ENCODE measurements at regions not wholly inside any gene's neighbourhood (a gene's known extent, or its start where the extent isn't known, plus 50 kb on each side); places are given as distances from the start of the nearest gene placed in this dataset.

- intact Hi-C loops (cut with micrococcal nuclease), result loop anchor here (2.0 to 10.0 kb wide), 4 partner anchors 237 to 727 kb away; partner anchors contain the start of gene ZEB1
- no peak overlapping the region for H3K27ac Mint-ChIP-seq
- no peak overlapping the region for H3K4me3 ChIP-seq (ENCODE audit: low read length in 2 of 2)
- POLR2A ChIA-PET (ENCODE audit: partially characterized antibody), result interaction anchor here (1.1 kb wide), 1 partner anchor 298 kb away, joined by 6 read pairs; no protein-coding TSS in a partner anchor
- H3K36me3 Mint-ChIP-seq, result no peaks in the 10 kb centered on the region
- H3K27ac ChIP-seq (ENCODE audit: low read depth, low read length), result no peak overlapping the region
- no peaks in the 10 kb centered on the region for H3K27me3 ChIP-seq (ENCODE audit: insufficient read depth, low read length)
- CTCF ChIA-PET (ENCODE audit: partially characterized antibody), result interaction anchor here (0.9 to 3.3 kb wide), 6 partner anchors 9 to 688 kb away, joined by 3 to 44 read pairs (median 6); no protein-coding TSS in a partner anchor
- H3K9me3 Mint-ChIP-seq, result no peaks in the 10 kb centered on the region
- peaks cover 0 to 1% of the 10 kb centered on the region in 2 donors for H3K27me3 Mint-ChIP-seq
- H3K4me1 Mint-ChIP-seq, result peaks cover 0 to 1% (median under 1%) of the 10 kb centered on the region in 4 donors
- no peaks in the 10 kb centered on the region for H3K4me1 ChIP-seq (ENCODE audit: insufficient read depth, low read length)
- no peaks in the 10 kb centered on the region for H3K36me3 ChIP-seq (ENCODE audit: insufficient read depth, low read length)
- no peak for DNase-seq
- no peak overlapping the region for H3K4me3 Mint-ChIP-seq
- no peaks in the 10 kb centered on the region for H3K9me3 ChIP-seq (ENCODE audit: control insufficient read depth in 1 of 2, low read length in 2 of 2)
These were observed 50.5 kb upstream of the ZNF438 start for GRCh38 chr10:31081937-31082840.

- no peak overlapping the region for H3K27ac Mint-ChIP-seq
- no peaks in the 10 kb centered on the region for H3K27me3 ChIP-seq (ENCODE audit: insufficient read depth, low read length)
- CTCF ChIA-PET (ENCODE audit: partially characterized antibody), result interaction anchor here (0.6 to 3.3 kb wide), 19 partner anchors 8 to 1018 kb away, joined by 3 to 44 read pairs (median 4); partner anchors contain the start of gene ZNF438
These were observed 52.1 kb upstream of the ZNF438 start for GRCh38 chr10:31083765-31084184.

GRCh38 chr10:31087011-31087410 lies 55.3 kb upstream of the ZNF438 start:
- POLR2A ChIA-PET (ENCODE audit: partially characterized antibody), result no interaction called here
- H3K36me3 Mint-ChIP-seq, result no peaks in the 10 kb centered on the region
- intact Hi-C loops (cut with micrococcal nuclease), result loop anchor here (10.0 kb wide), 1 partner anchor 268 kb away; no protein-coding TSS in a partner anchor
- no peak overlapping the region for H3K27ac Mint-ChIP-seq
- no peaks in the 10 kb centered on the region for H3K36me3 ChIP-seq (ENCODE audit: insufficient read depth, low read length)
- H3K27me3 Mint-ChIP-seq, result no peaks in the 10 kb centered on the region
- DNase-seq, result no peak
- H3K4me1 Mint-ChIP-seq, result peaks cover 0 to 3% (median under 1%) of the 10 kb centered on the region in 4 donors
- no peak overlapping the region for H3K4me3 Mint-ChIP-seq
- no peak overlapping the region for H3K4me3 ChIP-seq (ENCODE audit: low read length in 2 of 2)
- CTCF ChIA-PET (ENCODE audit: partially characterized antibody), result no interaction called here
- peaks cover 10% of the 10 kb centered on the region for H3K4me1 ChIP-seq (ENCODE audit: insufficient read depth, low read length)
- no peaks in the 10 kb centered on the region for H3K27me3 ChIP-seq (ENCODE audit: insufficient read depth, low read length)
- H3K9me3 Mint-ChIP-seq, result no peaks in the 10 kb centered on the region
- H3K9me3 ChIP-seq (ENCODE audit: control insufficient read depth in 1 of 2, low read length in 2 of 2), result no peaks in the 10 kb centered on the region
- H3K27ac ChIP-seq (ENCODE audit: low read depth, low read length), result no peak overlapping the region

More at GRCh38 chr10:31083765-31084184, 52.1 kb upstream of the ZNF438 start:
- no peak overlapping the region for H3K27ac ChIP-seq (ENCODE audit: low read depth, low read length)
- no peaks in the 10 kb centered on the region for H3K27me3 Mint-ChIP-seq
- H3K4me1 Mint-ChIP-seq, result peaks cover 0 to 1% (median under 1%) of the 10 kb centered on the region in 4 donors
- H3K36me3 ChIP-seq (ENCODE audit: insufficient read depth, low read length), result no peaks in the 10 kb centered on the region
- DNase-seq, result peak; percentile 40 to 59 (median 50)
- H3K9me3 Mint-ChIP-seq, result no peaks in the 10 kb centered on the region
- no peaks in the 10 kb centered on the region for H3K36me3 Mint-ChIP-seq
- intact Hi-C loops (cut with micrococcal nuclease), result loop anchor here (2.0 to 10.0 kb wide), 4 partner anchors 235 to 725 kb away; partner anchors contain the start of gene ZEB1
- H3K4me3 Mint-ChIP-seq, result no peak overlapping the region
- no peak overlapping the region for H3K4me3 ChIP-seq (ENCODE audit: low read length in 2 of 2)
- no peaks in the 10 kb centered on the region for H3K9me3 ChIP-seq (ENCODE audit: control insufficient read depth in 1 of 2, low read length in 2 of 2)
- POLR2A ChIA-PET (ENCODE audit: partially characterized antibody), result interaction anchor here (1.5 kb wide), 1 partner anchor 299 kb away, joined by 6 read pairs; no protein-coding TSS in a partner anchor
- no peaks in the 10 kb centered on the region for H3K4me1 ChIP-seq (ENCODE audit: insufficient read depth, low read length)

GRCh38 chr10:31087851-31088250 lies 56.2 kb upstream of the ZNF438 start:
- no peak overlapping the region for H3K4me3 Mint-ChIP-seq
- ChIA-PET POLR2A (ENCODE audit: partially characterized antibody) (no interaction called here), CTCF (ENCODE audit: partially characterized antibody) (no interaction called here)
- H3K27me3 ChIP-seq (ENCODE audit: insufficient read depth, low read length), result no peaks in the 10 kb centered on the region
- no peak overlapping the region for H3K4me3 ChIP-seq (ENCODE audit: low read length in 2 of 2)
- no peak for DNase-seq
- no peaks in the 10 kb centered on the region for H3K36me3 ChIP-seq (ENCODE audit: insufficient read depth, low read length)
- peaks cover 10% of the 10 kb centered on the region for H3K4me1 ChIP-seq (ENCODE audit: insufficient read depth, low read length)
- H3K9me3 Mint-ChIP-seq, result no peaks in the 10 kb centered on the region
- no peaks in the 10 kb centered on the region for H3K9me3 ChIP-seq (ENCODE audit: control insufficient read depth in 1 of 2, low read length in 2 of 2)
- H3K36me3 Mint-ChIP-seq, result no peaks in the 10 kb centered on the region
- H3K27ac ChIP-seq (ENCODE audit: low read depth, low read length), result no peak overlapping the region
- H3K27ac Mint-ChIP-seq, result peak overlapping the region in 2 of 7 donors; percentile 5 to 70
- H3K27me3 Mint-ChIP-seq, result no peaks in the 10 kb centered on the region
- peaks cover 0 to 3% (median 0%) of the 10 kb centered on the region in 4 donors for H3K4me1 Mint-ChIP-seq
- intact Hi-C loops (cut with micrococcal nuclease), result loop anchor here (10.0 kb wide), 1 partner anchor 267 kb away; no protein-coding TSS in a partner anchor

GRCh38 chr10:31090894-31091607 lies 59.4 kb upstream of the ZNF438 start:
- Mint-ChIP-seq H3K9me3 (no peaks in the 10 kb centered on the region), H3K36me3 (no peaks in the 10 kb centered on the region), H3K4me3 (no peak overlapping the region), H3K27ac (peak overlapping the region in 2 of 7 donors; percentile 14 to 38), H3K27me3 (no peaks in the 10 kb centered on the region), H3K4me1 (peaks cover 0 to 2% (median 0%) of the 10 kb centered on the region in 4 donors)
- DNase-seq, result no peak
- Histone ChIP-seq H3K9me3 (ENCODE audit: control insufficient read depth in 1 of 2, low read length in 2 of 2) (no peaks in the 10 kb centered on the region), H3K4me1 (ENCODE audit: insufficient read depth, low read length) (peaks cover 10% of the 10 kb centered on the region), H3K4me3 (ENCODE audit: low read length in 2 of 2) (no peak overlapping the region), H3K27me3 (ENCODE audit: insufficient read depth, low read length) (no peaks in the 10 kb centered on the region), H3K36me3 (ENCODE audit: insufficient read depth, low read length) (no peaks in the 10 kb centered on the region), H3K27ac (ENCODE audit: low read depth, low read length) (no peak overlapping the region)
- POLR2A ChIA-PET (ENCODE audit: partially characterized antibody), result interaction anchor here (1.6 kb wide), 1 partner anchor 306 kb away, joined by 3 read pairs; no protein-coding TSS in a partner anchor
- CTCF ChIA-PET (ENCODE audit: partially characterized antibody), result interaction anchor here (1.0 to 1.7 kb wide), 2 partner anchors 7 to 9 kb away, joined by 3 to 4 read pairs; no protein-coding TSS in a partner anchor
- intact Hi-C loops (cut with micrococcal nuclease), result no loop called here

- intact Hi-C loops (cut with micrococcal nuclease), result no loop called here
- CTCF ChIA-PET (ENCODE audit: partially characterized antibody), result interaction anchor here (1.4 kb wide), 1 partner anchor 12 kb away, joined by 7 read pairs; no protein-coding TSS in a partner anchor
- Mint-ChIP-seq H3K4me3 (no peak overlapping the region), H3K4me1 (peaks cover 6 to 13% (median 10%) of the 10 kb centered on the region in 4 donors), H3K27ac (no peak overlapping the region), H3K9me3 (peaks cover 0 to 3% (median 0%) of the 10 kb centered on the region in 8 donors), H3K36me3 (no peaks in the 10 kb centered on the region), H3K27me3 (no peaks in the 10 kb centered on the region)
- H3K4me3 ChIP-seq (ENCODE audit: low read length in 2 of 2), result no peak overlapping the region
- DNase-seq, result no peak
- peaks cover 7% of the 10 kb centered on the region for H3K4me1 ChIP-seq (ENCODE audit: insufficient read depth, low read length)
- no peak overlapping the region for H3K27ac ChIP-seq (ENCODE audit: low read depth, low read length)
- H3K27me3 ChIP-seq (ENCODE audit: insufficient read depth, low read length), result no peaks in the 10 kb centered on the region
- H3K36me3 ChIP-seq (ENCODE audit: insufficient read depth, low read length), result no peaks in the 10 kb centered on the region
- POLR2A ChIA-PET (ENCODE audit: partially characterized antibody), result no interaction called here
- H3K9me3 ChIP-seq (ENCODE audit: control insufficient read depth in 1 of 2, low read length in 2 of 2), result no peaks in the 10 kb centered on the region
These were observed 64.3 kb upstream of the ZNF438 start for GRCh38 chr10:31095677-31096560.
